ENCODE measurements at regions not wholly inside any gene's neighbourhood (a gene's known extent, or its start where the extent isn't known, plus 50 kb on each side); places are given as distances from the start of the nearest gene placed in this dataset.

DNA sequence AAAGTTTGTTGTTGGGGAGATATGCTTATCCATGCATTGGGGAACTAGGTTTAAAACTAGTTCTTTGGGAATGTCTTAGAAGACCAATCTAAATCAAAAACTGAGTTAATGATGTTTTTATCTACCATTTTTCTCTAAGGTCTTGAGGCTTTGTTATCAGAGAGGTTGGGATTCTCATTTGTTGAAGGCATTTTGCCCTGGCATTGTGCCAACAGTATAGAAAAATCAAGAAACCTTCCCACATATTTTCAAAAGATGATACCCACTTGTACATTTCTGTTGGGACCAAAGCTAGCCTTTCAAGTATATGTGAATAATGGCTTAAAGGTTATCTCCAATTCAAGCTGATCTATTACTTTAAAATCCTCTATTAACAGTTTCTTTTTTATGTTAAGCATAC is 419.8 kb upstream of the KIF2A start:
- Histone ChIP-seq H3K9me3 (peaks cover 0 to 17% (median 0%) of the 10 kb centered on the region in 11 donors), H3K4me3 (no peak overlapping the region), H3K36me3 (no peaks in the 10 kb centered on the region), H3K27ac (no peak overlapping the region), H3K27me3 (peaks cover 0 to 14% (median 6%) of the 10 kb centered on the region in 7 donors), H3K4me1 (no peaks in the 10 kb centered on the region)
- no peak for TF ChIP-seq CTCF (IDR thresholded peaks at IDR 0.05)
- ATAC-seq: no peak
- intact Hi-C loops (cut with DNase I): no loop called here
- no peak for DNase-seq

DNA sequence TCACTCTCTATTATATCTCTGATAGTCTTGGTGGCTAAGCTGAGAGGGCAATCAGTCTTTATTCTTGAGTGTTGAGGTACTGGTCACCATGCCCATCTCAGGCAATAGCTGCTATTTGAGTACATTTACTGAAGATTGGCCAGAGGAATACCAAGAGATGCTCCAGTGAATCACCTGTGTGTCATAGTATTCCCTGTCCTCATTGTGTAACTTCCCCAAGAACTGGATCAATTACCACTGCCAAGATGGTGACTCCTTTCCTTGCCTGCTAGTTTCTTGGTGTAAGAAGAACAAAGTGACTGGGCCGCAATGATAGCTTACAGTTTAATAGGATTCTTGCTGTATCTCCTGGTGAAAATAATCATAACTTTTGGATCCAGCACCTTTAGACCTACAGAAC is 418.7 kb upstream of the KIF2A start:
- 93 to 100% methylated on average over 1 of the region's 1 CpG for WGBS, 2 donors
- ATAC-seq (no peak), DNase-seq (no peak)
- no peaks in the 10 kb centered on the region for H3K4me1 ChIP-seq
- intact Hi-C loops (cut with DNase I): no loop called here
- no peak for TF ChIP-seq CTCF (IDR thresholded peaks at IDR 0.05)
- H3K9me3 ChIP-seq: peaks cover 0 to 21% (median 0%) of the 10 kb centered on the region in 11 donors
- no peak overlapping the region for H3K27ac ChIP-seq
- H3K27me3 ChIP-seq: peaks cover 0 to 14% (median 6%) of the 10 kb centered on the region in 7 donors
- H3K4me3 ChIP-seq: no peak overlapping the region
- no peaks in the 10 kb centered on the region for H3K36me3 ChIP-seq

GRCh38 chr5:61894046-61894445 is 412.0 kb upstream of the KIF2A start:
- TF ChIP-seq CTCF (IDR thresholded peaks at IDR 0.05): no peak
- Histone ChIP-seq H3K36me3 (no peaks in the 10 kb centered on the region), H3K4me1 (no peaks in the 10 kb centered on the region), H3K27ac (no peak overlapping the region), H3K4me3 (no peak overlapping the region), H3K9me3 (peaks cover 0 to 47% (median 12%) of the 10 kb centered on the region in 11 donors), H3K27me3 (no peaks in the 10 kb centered on the region)
- DNase-seq: no peak
- WGBS, 2 donors: 66 to 76% methylated on average over 1 of the region's 1 CpG
- ATAC-seq: no peak
- intact Hi-C loops (cut with DNase I): no loop called here

DNA sequence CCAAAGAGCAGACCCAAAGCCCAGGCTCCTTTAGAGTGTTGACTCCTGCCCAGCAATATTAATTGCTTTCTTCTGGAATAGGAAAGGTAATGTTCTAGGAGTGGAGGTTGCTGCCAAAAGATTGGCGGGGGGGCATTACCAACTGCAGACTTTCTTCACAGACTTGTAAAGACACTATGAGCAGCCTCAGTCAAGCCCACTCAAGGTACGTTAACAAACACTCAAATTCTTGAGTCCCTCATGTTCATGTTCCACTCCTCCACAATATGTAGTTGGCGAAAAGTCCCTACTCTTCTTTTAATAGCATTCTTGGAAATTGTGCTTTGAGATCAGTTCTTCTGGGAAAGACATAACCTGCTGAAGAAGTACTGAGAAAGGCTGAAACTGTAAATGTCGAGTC is 409.2 kb upstream of the KIF2A start:
- H3K36me3 ChIP-seq: no peaks in the 10 kb centered on the region
- WGBS, 2 donors: 82 to 90% methylated on average over 4 of the region's 4 CpGs

More for the DNA sequence above, 409.2 kb upstream of the KIF2A start:
- DNase-seq: no peak
- no peak for TF ChIP-seq CTCF (IDR thresholded peaks at IDR 0.05)
- intact Hi-C loops (cut with DNase I): no loop called here
- no peak overlapping the region for H3K27ac ChIP-seq
- H3K9me3 ChIP-seq: peaks cover 0 to 29% (median 11%) of the 10 kb centered on the region in 11 donors
- peaks cover 0 to 1% (median 0%) of the 10 kb centered on the region in 9 donors for H3K4me1 ChIP-seq
- ATAC-seq: no peak
- H3K4me3 ChIP-seq: no peak overlapping the region
- no peaks in the 10 kb centered on the region for H3K27me3 ChIP-seq
